ENCODE measurements at regions not wholly inside any gene's neighbourhood (a gene's known extent, or its start where the extent isn't known, plus 50 kb on each side); places are given as distances from the start of the nearest gene placed in this dataset.

- ATAC-seq = no peak
- H3K4me3 ChIP-seq = no peak overlapping the region
- DNase-seq = no peak
- H3K9me3 ChIP-seq = no peaks in the 10 kb centered on the region
- intact Hi-C loops (cut with DNase I) = no loop called here
- H3K36me3 ChIP-seq (replicated peaks in 1 of 2; ENCODE audit: insufficient read depth in 1 of 2, low read depth in 2 of 2) = no peaks in the 10 kb centered on the region
- TF ChIP-seq POLR2A (IDR thresholded peaks at IDR 0.05) (no peak), CTCF (IDR thresholded peaks at IDR 0.05) (no peak)
- no peaks in the 10 kb centered on the region for H3K4me1 ChIP-seq
- no peaks in the 10 kb centered on the region for H3K27me3 ChIP-seq
- 16 to 24% methylated on average over 1 of the region's 1 CpG for WGBS, 2 donors
- H3K27ac ChIP-seq = no peak overlapping the region
These were observed 105.1 kb upstream of the GALNT5 start for GRCh38 chr2:157152362-157152761.

- Histone ChIP-seq H3K4me1 (no peaks in the 10 kb centered on the region), H3K9me3 (no peaks in the 10 kb centered on the region), H3K36me3 (replicated peaks in 1 of 2; ENCODE audit: insufficient read depth in 1 of 2, low read depth in 2 of 2) (no peaks in the 10 kb centered on the region), H3K27me3 (no peaks in the 10 kb centered on the region), H3K4me3 (no peak overlapping the region), H3K27ac (no peak overlapping the region)
- intact Hi-C loops (cut with DNase I) = no loop called here
- ATAC-seq (no peak), DNase-seq (no peak)
- 52 to 76% methylated on average over 1 of the region's 1 CpG for WGBS, 2 donors
- no peak for TF ChIP-seq POLR2A (IDR thresholded peaks at IDR 0.05)
- no peak for TF ChIP-seq CTCF (IDR thresholded peaks at IDR 0.05)
These were observed 101.5 kb upstream of the GALNT5 start for GRCh38 chr2:157155992-157156391.

DNA sequence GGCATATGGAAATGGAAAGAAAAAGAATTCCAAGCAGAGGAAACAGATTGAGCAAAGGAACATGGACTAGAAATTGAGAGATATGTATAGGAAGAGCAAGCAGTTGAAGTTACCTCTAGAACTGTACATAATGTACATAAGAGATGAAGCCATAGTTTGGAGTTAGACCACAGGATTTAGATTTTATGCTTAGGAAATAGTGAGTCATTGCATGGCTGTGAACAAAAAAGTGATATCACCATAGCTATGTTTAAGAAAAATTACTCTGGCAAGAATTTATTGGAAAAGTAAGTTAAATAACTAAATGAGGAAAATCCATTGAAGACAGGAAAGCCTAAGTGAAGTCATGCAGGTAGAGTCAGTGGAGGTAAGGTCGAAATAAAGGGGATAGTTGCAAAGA lies 99.4 kb upstream of the GALNT5 start:
- DNase-seq (no peak), ATAC-seq (no peak)
- H3K4me1 ChIP-seq = no peaks in the 10 kb centered on the region
- no peak overlapping the region for H3K4me3 ChIP-seq
- H3K9me3 ChIP-seq = no peaks in the 10 kb centered on the region
- H3K36me3 ChIP-seq (replicated peaks in 1 of 2; ENCODE audit: insufficient read depth in 1 of 2, low read depth in 2 of 2) = no peaks in the 10 kb centered on the region
- TF ChIP-seq CTCF (IDR thresholded peaks at IDR 0.05) = no peak
- TF ChIP-seq POLR2A (IDR thresholded peaks at IDR 0.05) = no peak
- 43 to 56% methylated on average over 1 of the region's 1 CpG for WGBS, 2 donors
- intact Hi-C loops (cut with DNase I) = no loop called here
- no peak overlapping the region for H3K27ac ChIP-seq
- no peaks in the 10 kb centered on the region for H3K27me3 ChIP-seq

DNA sequence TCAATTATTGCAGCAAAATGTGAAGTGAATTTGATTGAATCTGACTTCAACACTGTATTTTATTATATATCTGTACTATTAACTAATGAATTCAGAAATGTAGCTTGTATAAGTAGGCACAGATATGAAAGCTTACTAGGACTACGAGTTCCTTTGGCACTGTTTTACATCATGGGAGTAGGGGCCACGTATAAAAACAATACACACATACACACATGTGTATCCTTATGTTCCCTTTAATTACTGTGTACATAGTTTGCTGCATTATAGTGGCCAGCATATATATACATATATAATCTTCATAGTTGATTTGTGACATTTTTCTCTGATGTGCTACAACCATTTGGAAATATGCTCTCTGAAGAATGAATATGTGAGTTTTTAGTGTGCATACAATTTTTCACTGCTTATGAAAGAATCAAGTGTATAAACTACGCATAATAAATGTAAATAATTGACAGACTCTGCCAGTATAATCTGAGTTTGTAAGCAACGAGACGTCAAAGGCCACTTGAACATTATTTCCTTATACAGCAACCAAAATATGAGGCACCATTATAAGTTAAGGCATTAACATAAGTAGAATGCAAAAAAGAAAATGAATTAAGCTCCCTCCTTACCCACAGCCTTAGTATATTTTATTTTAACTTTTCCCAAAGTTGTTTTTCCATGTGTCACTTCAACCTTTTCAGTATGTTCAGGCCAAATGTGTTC lies 98.1 kb upstream of the GALNT5 start:
- H3K9me3 ChIP-seq = peaks cover 0 to under 1% (median 0%) of the 10 kb centered on the region in 3 donors
- DNase-seq (no peak), ATAC-seq (no peak)
- no peaks in the 10 kb centered on the region for H3K36me3 ChIP-seq (replicated peaks in 1 of 2; ENCODE audit: insufficient read depth in 1 of 2, low read depth in 2 of 2)
- 38 to 49% methylated on average over 5 of the region's 5 CpGs for WGBS, 2 donors
- no peaks in the 10 kb centered on the region for H3K4me1 ChIP-seq
- no peaks in the 10 kb centered on the region for H3K27me3 ChIP-seq
- no peak overlapping the region for H3K4me3 ChIP-seq
- TF ChIP-seq POLR2A (IDR thresholded peaks at IDR 0.05) (no peak), CTCF (IDR thresholded peaks at IDR 0.05) (no peak)
- no peak overlapping the region for H3K27ac ChIP-seq
- intact Hi-C loops (cut with DNase I) = no loop called here

DNA sequence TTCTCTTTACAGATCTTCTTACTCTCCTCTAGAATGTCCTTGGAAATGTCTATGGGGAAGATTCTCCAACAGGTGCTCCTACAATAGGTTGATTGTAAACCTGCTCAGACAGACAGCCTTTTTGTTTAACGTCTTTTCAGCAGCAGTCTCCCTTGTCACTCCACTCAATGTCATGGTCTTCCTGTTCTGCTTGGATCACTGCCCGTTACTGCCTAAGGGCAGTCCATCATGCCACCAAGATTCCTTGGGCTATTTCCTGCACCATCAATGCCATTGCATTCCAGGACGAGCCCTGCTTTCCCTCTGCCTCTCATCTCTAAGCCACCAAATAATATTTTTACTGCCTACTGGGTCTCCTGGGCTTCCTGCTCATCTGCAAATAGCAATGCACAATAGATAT lies 97.4 kb upstream of the GALNT5 start:
- Histone ChIP-seq H3K27ac (no peak overlapping the region), H3K27me3 (no peaks in the 10 kb centered on the region), H3K4me1 (no peaks in the 10 kb centered on the region), H3K36me3 (replicated peaks in 1 of 2; ENCODE audit: insufficient read depth in 1 of 2, low read depth in 2 of 2) (no peaks in the 10 kb centered on the region), H3K4me3 (no peak overlapping the region), H3K9me3 (peaks cover 0 to 8% (median 0%) of the 10 kb centered on the region in 3 donors)
- WGBS, 2 donors = 25 to 29% methylated on average over 3 of the region's 3 CpGs
- ATAC-seq = no peak
- DNase-seq = no peak
- TF ChIP-seq CTCF (IDR thresholded peaks at IDR 0.05) (no peak), POLR2A (IDR thresholded peaks at IDR 0.05) (no peak)
- intact Hi-C loops (cut with DNase I) = no loop called here
